IPS DF 6.9 (cell line): ENCODE measurements at regions not wholly inside any gene's neighbourhood (a gene's known extent, or its start where the extent isn't known, plus 50 kb on each side); places are given as distances from the start of the nearest gene placed in this dataset.

Source experiments
- DNase-seq: peaks from one replicate; pipeline ENCODE4 v3.0.0-alpha.2; 2013; ENCODE audit warnings: low read depth, low spot score
- H3K27ac ChIP-seq: one replicate; pipeline ENCODE4 v1.5.1; 2013; ENCODE audit warnings: low read length, control low read depth
- H3K27me3 ChIP-seq: 2 replicates; pipeline ENCODE4 v1.6.1; 2013; ENCODE audit warnings: mild to moderate bottlenecking, low read length; ENCODE audit not compliant: control insufficient read depth, insufficient read depth
- H3K36me3 ChIP-seq: 2 replicates; pipeline ENCODE4 v1.6.1; 2013; ENCODE audit warnings: low read length; ENCODE audit not compliant: control insufficient read depth, insufficient read depth
- H3K4me1 ChIP-seq: 2 replicates; pipeline ENCODE4 v1.6.1; 2013; ENCODE audit warnings: low read length; ENCODE audit not compliant: control insufficient read depth, insufficient read depth
- H3K4me3 ChIP-seq: 2 replicates; pipeline ENCODE4 v1.5.1; 2013; ENCODE audit warnings: mild to moderate bottlenecking, low read length
- H3K9me3 ChIP-seq: 2 replicates; pipeline ENCODE4 v1.6.1; 2013; ENCODE audit warnings: low read length, inconsistent platforms; ENCODE audit not compliant: control insufficient read depth, insufficient read depth
- WGBS: extraction: QIAGEN DNeasy Blood & Tissue Kit; methylation state at CpG from one replicate; pipeline ENCODE4 v1.1.7; 2013; ENCODE audit warnings: mixed read lengths, missing lambda C conversion rate; ENCODE audit not compliant: insufficient read length, insufficient coverage; 5-methylcytosine and 5-hydroxymethylcytosine counted together

DNA sequence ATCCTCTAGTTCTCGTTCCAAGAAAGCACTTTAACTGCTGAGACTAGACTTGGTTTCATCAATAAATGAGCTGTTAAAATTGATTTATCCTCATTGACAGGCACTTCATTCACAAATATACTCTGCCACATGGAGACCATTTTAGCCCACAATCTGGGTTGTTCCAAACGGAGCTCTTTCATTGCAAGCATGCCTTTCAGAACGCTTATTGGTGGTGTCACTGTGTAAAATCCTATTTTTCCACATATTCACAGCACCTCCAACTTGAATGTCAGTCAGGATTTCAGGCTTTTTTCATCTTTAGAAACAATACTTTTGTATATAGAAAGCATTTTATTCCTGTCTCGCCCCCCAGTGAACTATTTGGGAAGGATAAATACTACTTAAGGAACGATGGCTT is 424.7 kb upstream of the NRP1 start:
- WGBS: no CpG with 5 or more reads among the region's 5 CpGs
- Histone ChIP-seq H3K9me3 (no peaks in the 10 kb centered on the region), H3K4me3 (no peak overlapping the region), H3K27me3 (no peaks in the 10 kb centered on the region), H3K27ac (no peak overlapping the region), H3K4me1 (no peaks in the 10 kb centered on the region), H3K36me3 (no peaks in the 10 kb centered on the region; the same call in 1 of the 2 replicates)
- no peak for DNase-seq

- Histone ChIP-seq H3K36me3 (no peaks in the 10 kb centered on the region; the same call in 1 of the 2 replicates), H3K27ac (no peak overlapping the region), H3K9me3 (no peaks in the 10 kb centered on the region), H3K4me1 (no peaks in the 10 kb centered on the region), H3K27me3 (no peaks in the 10 kb centered on the region), H3K4me3 (no peak overlapping the region)
- WGBS: no CpG with 5 or more reads among the region's 3 CpGs
- no peak for DNase-seq
Observed at GRCh38 chr10:33758299-33758698, 423.8 kb upstream of the NRP1 start.

DNA sequence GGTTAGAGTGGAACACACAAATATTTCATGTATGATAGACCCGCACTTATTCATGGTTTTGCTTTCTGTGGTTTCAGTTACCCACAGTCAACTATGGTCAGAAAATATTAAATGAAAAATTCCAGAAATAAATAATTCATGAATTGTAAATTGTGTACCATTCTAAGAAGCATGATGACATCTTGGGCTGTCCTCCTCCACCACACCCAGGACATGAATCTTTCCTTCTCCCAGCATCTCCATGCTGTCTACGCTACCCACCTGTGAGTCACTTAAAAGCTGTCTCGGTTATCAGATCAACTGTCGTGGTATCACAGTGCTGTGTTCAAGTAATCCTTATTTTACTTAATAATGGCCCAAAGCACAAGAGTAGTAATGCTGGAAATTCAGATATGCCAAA is 419.6 kb upstream of the NRP1 start:
- Histone ChIP-seq H3K27me3 (no peaks in the 10 kb centered on the region), H3K4me3 (no peak overlapping the region), H3K36me3 (no peaks in the 10 kb centered on the region), H3K9me3 (no peaks in the 10 kb centered on the region), H3K27ac (no peak overlapping the region), H3K4me1 (no peaks in the 10 kb centered on the region)
- no CpG with 5 or more reads among the region's 4 CpGs for WGBS
- DNase-seq: no peak

- Histone ChIP-seq H3K27me3 (no peaks in the 10 kb centered on the region), H3K4me3 (no peak overlapping the region)
- no CpG with 5 or more reads among the region's 3 CpGs for WGBS
Observed at GRCh38 chr10:33753389-33753788, 418.9 kb upstream of the NRP1 start.

DNA sequence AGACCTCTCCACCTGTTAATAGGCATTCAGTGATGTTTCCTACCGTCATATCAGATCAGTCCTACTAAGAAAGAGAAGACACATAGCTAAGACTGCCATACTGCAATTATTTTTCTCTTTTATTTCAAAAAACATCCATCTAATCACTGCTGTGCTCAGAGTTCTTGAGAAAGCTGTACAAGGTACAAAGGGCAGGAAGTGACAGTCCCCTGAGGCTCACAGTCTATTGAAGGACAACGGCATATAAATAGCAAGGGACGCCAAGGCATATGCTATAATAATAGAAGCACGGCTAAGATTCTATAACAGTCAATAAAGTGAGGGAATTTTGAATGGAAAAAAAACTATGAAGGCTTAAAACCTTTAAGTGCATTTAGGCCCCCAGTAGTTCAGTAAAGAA is 415.3 kb upstream of the NRP1 start:
- Histone ChIP-seq H3K36me3 (no peaks in the 10 kb centered on the region), H3K9me3 (no peaks in the 10 kb centered on the region), H3K4me1 (no peaks in the 10 kb centered on the region), H3K4me3 (no peak overlapping the region), H3K27ac (no peak overlapping the region), H3K27me3 (no peaks in the 10 kb centered on the region)
- no CpG with 5 or more reads among the region's 4 CpGs for WGBS
- no peak for DNase-seq

More at GRCh38 chr10:33753389-33753788, 418.9 kb upstream of the NRP1 start:
- Histone ChIP-seq H3K36me3 (no peaks in the 10 kb centered on the region), H3K27ac (no peak overlapping the region), H3K4me1 (no peaks in the 10 kb centered on the region), H3K9me3 (no peaks in the 10 kb centered on the region)
- DNase-seq: no peak

GRCh38 chr10:33749067-33749735 is 414.7 kb upstream of the NRP1 start:
- H3K36me3 ChIP-seq: no peaks in the 10 kb centered on the region
- H3K27me3 ChIP-seq: no peaks in the 10 kb centered on the region
- no peak overlapping the region for H3K27ac ChIP-seq
- no peak overlapping the region for H3K4me3 ChIP-seq
- no peaks in the 10 kb centered on the region for H3K9me3 ChIP-seq
- WGBS: no CpG with 5 or more reads among the region's 2 CpGs
- no peaks in the 10 kb centered on the region for H3K4me1 ChIP-seq
- no peak for DNase-seq

DNA sequence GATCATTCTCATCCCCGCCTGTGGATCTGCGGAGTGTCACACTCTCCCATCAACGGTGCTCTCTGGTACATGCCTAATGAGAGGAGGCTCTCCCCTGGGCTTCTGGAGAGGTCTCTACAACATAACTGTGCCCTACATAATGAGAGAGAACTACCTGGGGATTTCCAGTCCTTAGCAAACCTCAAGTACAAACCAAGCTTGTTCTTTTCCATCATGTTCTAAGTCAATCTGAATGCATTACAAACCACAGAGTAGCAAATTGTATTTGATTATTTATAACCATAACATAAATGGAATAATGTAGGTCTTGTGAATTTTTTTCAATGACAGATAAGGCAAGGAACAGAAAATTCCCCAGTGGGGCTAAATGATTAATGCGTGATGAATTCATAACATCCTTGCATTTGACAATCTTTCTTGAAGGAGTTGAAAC is 412.4 kb upstream of the NRP1 start:
- no peaks in the 10 kb centered on the region for H3K4me1 ChIP-seq
- no peaks in the 10 kb centered on the region for H3K27me3 ChIP-seq
- no CpG with 5 or more reads among the region's 4 CpGs for WGBS
- no peak overlapping the region for H3K4me3 ChIP-seq
- no peaks in the 10 kb centered on the region for H3K9me3 ChIP-seq
- no peaks in the 10 kb centered on the region for H3K36me3 ChIP-seq
- no peak for DNase-seq
- no peak overlapping the region for H3K27ac ChIP-seq

DNA sequence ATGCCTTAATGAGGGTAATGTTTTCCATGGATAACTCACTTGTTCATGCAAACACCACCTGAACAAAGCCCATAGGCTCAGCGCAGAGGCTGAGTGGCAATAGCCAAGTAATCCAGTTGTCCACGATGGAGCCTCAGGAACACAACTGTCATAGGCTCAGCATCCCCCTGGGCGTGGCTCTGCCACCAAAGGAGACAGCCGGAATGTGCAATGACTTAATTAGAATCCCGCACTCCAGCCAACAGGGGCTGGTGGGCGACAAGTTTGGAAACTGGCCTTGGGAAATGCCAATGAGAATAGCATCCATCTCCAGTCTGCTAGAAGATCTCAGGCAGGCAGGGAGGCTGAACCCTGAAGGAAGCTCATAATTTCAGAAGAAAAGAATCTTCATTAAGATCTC is 411.7 kb upstream of the NRP1 start:
- no peaks in the 10 kb centered on the region for H3K4me1 ChIP-seq
- H3K27ac ChIP-seq: no peak overlapping the region
- H3K27me3 ChIP-seq: no peaks in the 10 kb centered on the region
- H3K9me3 ChIP-seq: no peaks in the 10 kb centered on the region
- H3K36me3 ChIP-seq: no peaks in the 10 kb centered on the region
- no peak overlapping the region for H3K4me3 ChIP-seq
- no CpG with 5 or more reads among the region's 6 CpGs for WGBS
- DNase-seq: no peak

- DNase-seq: no peak
- no CpG with 5 or more reads among the region's 2 CpGs for WGBS
- Histone ChIP-seq H3K9me3 (no peaks in the 10 kb centered on the region), H3K4me3 (no peak overlapping the region), H3K36me3 (no peaks in the 10 kb centered on the region), H3K27me3 (no peaks in the 10 kb centered on the region), H3K27ac (no peak overlapping the region), H3K4me1 (no peaks in the 10 kb centered on the region)
Observed at GRCh38 chr10:33743429-33743857, 409.0 kb upstream of the NRP1 start.

DNA sequence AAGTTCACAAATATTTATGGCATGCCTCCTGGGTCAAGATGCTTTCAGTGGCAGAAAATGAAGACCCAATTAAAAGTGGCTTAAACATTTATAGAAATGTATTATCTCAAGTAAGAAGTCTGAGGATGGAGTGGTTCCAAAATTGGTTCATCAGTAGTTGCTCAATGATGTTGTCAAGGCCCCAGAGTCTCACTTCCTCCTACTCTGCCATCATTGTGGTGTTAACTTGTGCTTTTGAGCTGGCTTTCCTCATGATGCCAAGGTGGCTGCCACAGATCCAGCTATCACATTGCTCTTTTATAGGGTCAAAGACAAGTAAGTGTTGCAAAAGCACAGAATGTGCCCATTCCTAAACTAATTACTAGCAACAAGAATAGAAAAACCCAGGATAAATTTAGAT is 404.6 kb upstream of the NRP1 start:
- H3K4me1 ChIP-seq: no peaks in the 10 kb centered on the region
- no peak for DNase-seq

DNA sequence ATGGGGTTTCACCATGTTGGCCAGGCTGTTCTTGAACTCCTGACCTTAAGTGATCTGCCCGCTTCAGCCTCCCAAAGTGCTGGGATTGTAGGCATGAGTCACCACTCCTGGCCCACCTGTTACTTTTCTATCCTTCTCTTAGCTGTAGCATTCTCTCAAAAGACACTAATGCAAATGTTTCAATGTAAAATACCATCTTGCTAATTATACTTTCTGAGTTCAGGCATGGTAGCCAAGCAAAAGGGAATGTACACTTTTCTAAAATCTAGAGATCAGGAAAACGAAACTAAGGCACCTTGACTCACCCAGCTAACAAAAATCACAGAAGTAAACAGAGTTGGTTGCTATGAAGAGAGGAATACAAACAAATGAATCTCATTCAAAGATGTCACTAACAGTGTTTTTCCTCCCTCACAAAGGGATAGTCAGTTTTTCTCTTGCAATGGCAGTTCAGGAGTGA is 401.0 kb upstream of the NRP1 start:
- no peak overlapping the region for H3K4me3 ChIP-seq
- no peak overlapping the region for H3K27ac ChIP-seq
- H3K36me3 ChIP-seq: no peaks in the 10 kb centered on the region
- no peaks in the 10 kb centered on the region for H3K4me1 ChIP-seq
- no peak for DNase-seq
- H3K27me3 ChIP-seq: no peaks in the 10 kb centered on the region
- no peaks in the 10 kb centered on the region for H3K9me3 ChIP-seq
- no CpG with 5 or more reads among the region's 2 CpGs for WGBS

More for the DNA sequence above, 404.6 kb upstream of the NRP1 start:
- no peak overlapping the region for H3K4me3 ChIP-seq
- H3K9me3 ChIP-seq: no peaks in the 10 kb centered on the region
- no peaks in the 10 kb centered on the region for H3K27me3 ChIP-seq
- no peak overlapping the region for H3K27ac ChIP-seq
- no peaks in the 10 kb centered on the region for H3K36me3 ChIP-seq
